K562 (cell line): ENCODE measurements at regions not wholly inside any gene's neighbourhood (a gene's known extent, or its start where the extent isn't known, plus 50 kb on each side); places are given as distances from the start of the nearest gene placed in this dataset.
A peak's percentile ranks its signal among the peaks of the same experiment; 100 is the strongest.

ENCODE experiments used
- BACH1 ChIP-seq: fragments of 200-800 bp; sonication (Bioruptor generic); IDR thresholded peaks from 2 replicates; pipeline ENCODE4 v1.6.1; 2016; ENCODE audit warnings: missing genetic modification characterization, missing compliant biosample characterization
- BRCA1 ChIP-seq, 2 experiments: fragments of 450-650 bp in 1 of 2; sonication (generic) in 1 of 2; formaldehyde crosslinking in 1 of 2; IDR thresholded peaks; 2 replicates each; pipeline versions ENCODE4 v1.5.0 to v1.6.1; 2017 to 2020; ENCODE audit warnings: mild to moderate bottlenecking in 1 of 2, missing genetic modification reagents in 1 of 2
- CBFA2T2 ChIP-seq: fragments of 450-650 bp; conservative IDR thresholded peaks from 2 replicates; pipeline ENCODE4 v1.6.1; 2017; ENCODE audit warnings: mild to moderate bottlenecking
- CBX2 ChIP-seq: fragments of 200-600 bp; sonication (generic); IDR thresholded peaks from one replicate; pipeline ENCODE4 v1.6.1; 2012; ENCODE audit warnings: mild to moderate bottlenecking, low read length, inconsistent platforms; ENCODE audit not compliant: insufficient read depth, poor library complexity, severe bottlenecking
- CCAR2 ChIP-seq: fragments of 200-400 bp; formaldehyde crosslinking; IDR thresholded peaks from 2 replicates; pipeline ENCODE4 v1.6.1; 2017; ENCODE audit warnings: mild to moderate bottlenecking, low read depth, low read length
- CHD2 ChIP-seq: IDR thresholded peaks from 2 replicates; pipeline ENCODE4 v1.6.1; 2011; ENCODE audit warnings: low read depth, low read length
- CTBP1 ChIP-seq: fragments of 450-650 bp; IDR thresholded peaks from 2 replicates; pipeline ENCODE4 v1.6.1; 2016; ENCODE audit warnings: borderline replicate concordance
- HCFC1 ChIP-seq: IDR thresholded peaks from 2 replicates; pipeline ENCODE4 v1.6.1; 2012; ENCODE audit warnings: low read depth, low read length, improper control_type of control experiment
- ILK ChIP-seq: fragments of 450-650 bp; IDR thresholded peaks from 2 replicates; pipeline ENCODE4 v1.6.1; 2016; ENCODE audit warnings: missing genetic modification characterization, low read depth, mild to moderate bottlenecking, missing compliant biosample characterization, moderate library complexity, borderline replicate concordance
- KDM4B ChIP-seq, 2 experiments: fragments of 450-650 bp in 1 of 2; sonication (generic) in 1 of 2; IDR thresholded peaks; 2 replicates each; pipeline ENCODE4 v1.6.1; 2016 to 2017; ENCODE audit warnings: borderline replicate concordance in 2 of 2, antibody characterized with exemption in 1 of 2, low read depth in 1 of 2, mild to moderate bottlenecking in 1 of 2
- NFXL1 ChIP-seq: fragments of 450-650 bp; formaldehyde crosslinking; IDR thresholded peaks from 2 replicates; pipeline ENCODE4 v1.4.0; 2021; ENCODE audit warnings: mild to moderate bottlenecking
- NR1H2 ChIP-seq: sonication (generic); formaldehyde crosslinking; IDR thresholded peaks from 2 replicates; pipeline ENCODE4 v1.4.0; 2020; ENCODE audit warnings: mild to moderate bottlenecking, missing genetic modification reagents
- NRF1 ChIP-seq, 2 experiments: fragments of 450-650 bp; IDR thresholded peaks in 1 of 2; conservative IDR thresholded peaks in 1 of 2; 2 replicates each; pipeline ENCODE4 v1.6.1; 2014; ENCODE audit warnings: mild to moderate bottlenecking in 2 of 2
- OTX1 ChIP-seq: fragments of 450-650 bp; formaldehyde crosslinking; IDR thresholded peaks from 2 replicates; pipeline ENCODE4 v1.4.0; 2022; ENCODE audit warnings: mild to moderate bottlenecking
- POLR2B ChIP-seq: fragments of 450-650 bp; IDR thresholded peaks from 2 replicates; pipeline ENCODE4 v1.6.1; 2018; ENCODE audit warnings: low read depth; ENCODE audit not compliant: partially characterized antibody
- RBM17 ChIP-seq: fragments of 200-400 bp; formaldehyde crosslinking; IDR thresholded peaks from 2 replicates; pipeline ENCODE4 v1.6.1; 2017; ENCODE audit warnings: low read depth, mild to moderate bottlenecking, low read length, borderline replicate concordance
- SMARCE1 ChIP-seq: fragments of 450-650 bp; IDR thresholded peaks from 2 replicates; pipeline ENCODE4 v1.7.1; 2016; ENCODE audit warnings: mild to moderate bottlenecking
- SOX6 ChIP-seq: fragments of 450-650 bp; IDR thresholded peaks from 2 replicates; pipeline ENCODE4 v1.6.1; 2014; ENCODE audit warnings: mild to moderate bottlenecking
- STAT5B ChIP-seq: fragments of 250-450 bp; sonication (Bioruptor Pico); IDR thresholded peaks from 2 replicates; pipeline ENCODE4 v1.8.0; 2021; ENCODE audit warnings: mild to moderate bottlenecking, inconsistent platforms
- TBL1XR1 ChIP-seq, 2 experiments: IDR thresholded peaks; 2 replicates each; pipeline ENCODE4 v1.6.1; 2012; ENCODE audit warnings: improper control_type of control experiment in 2 of 2, low read length in 2 of 2, mild to moderate bottlenecking in 1 of 2
- TSHZ1 ChIP-seq: fragments of 250-450 bp; sonication (Bioruptor Pico); IDR thresholded peaks from 2 replicates; pipeline ENCODE4 v1.4.0; 2020; ENCODE audit warnings: mild to moderate bottlenecking, moderate library complexity
- XRCC5 ChIP-seq: fragments of 200-400 bp; formaldehyde crosslinking; IDR thresholded peaks from 2 replicates; pipeline ENCODE4 v1.6.1; 2017; ENCODE audit warnings: low read depth, mild to moderate bottlenecking, low read length
- ZFP91 ChIP-seq: sonication (generic); formaldehyde crosslinking; IDR thresholded peaks from 2 replicates; pipeline ENCODE4 v1.8.0; 2022; ENCODE audit warnings: mild to moderate bottlenecking, missing genetic modification reagents
- ZNF277 ChIP-seq: fragments of 250-450 bp; sonication (Bioruptor Pico); IDR thresholded peaks from 2 replicates; pipeline ENCODE4 v1.8.0; 2022; ENCODE audit warnings: inconsistent platforms, mild to moderate bottlenecking, moderate library complexity, borderline replicate concordance

GRCh38 chr3:115239717-115240116 lies 92.6 kb upstream of the ZBTB20 start (continued):
- no peak for TF ChIP-seq ILK (tag)
- TF ChIP-seq CBX2: no peak
- TF ChIP-seq CTBP1: peak; percentile 54; the same call in 1 of the 2 replicates
- TF ChIP-seq RBM17: no peak
- no peak for TF ChIP-seq KDM4B (IDR thresholded peaks at IDR 0.05; ENCODE audit: borderline replicate concordance in 2 of 2, low read depth in 1 of 2)
- no peak for TF ChIP-seq NR1H2 (CRISPR knock-in tag)
- no peak for TF ChIP-seq NFXL1 (CRISPR knock-in tag)
- TF ChIP-seq STAT5B (CRISPR knock-in tag): no peak
- TF ChIP-seq CCAR2: no peak
- no peak for TF ChIP-seq BRCA1 (IDR thresholded peaks at IDR 0.05)
- TF ChIP-seq BRCA1 (CRISPR knock-in tag; IDR thresholded peaks at IDR 0.05): no peak
- TF ChIP-seq TSHZ1 (CRISPR knock-in tag): no peak
- no peak for TF ChIP-seq OTX1 (CRISPR knock-in tag)
- 0 out of 2 replicates have a peak, but pooled peaks have one; percentile 16 for TF ChIP-seq SOX6
- no peak for TF ChIP-seq POLR2B
- TF ChIP-seq TBL1XR1 (IDR thresholded peaks at IDR 0.05; ENCODE audit: low read length in 2 of 2): no peak
- TF ChIP-seq XRCC5: no peak
- peak; percentile 24 to 30; a peak in 1 of 4 replicates for TF ChIP-seq NRF1 (conservative IDR thresholded peaks at IDR 0.05 in 1 of 2, IDR thresholded peaks at IDR 0.05 in 1 of 2)
- no peak for TF ChIP-seq ZNF277 (CRISPR knock-in tag)
- TF ChIP-seq CHD2: no peak
- TF ChIP-seq SMARCE1: peak; percentile 81
- no peak for TF ChIP-seq HCFC1
- TF ChIP-seq BACH1 (tag): no peak
- peak; percentile 43; the same call in 1 of the 2 replicates for TF ChIP-seq CBFA2T2
- TF ChIP-seq ZFP91 (CRISPR knock-in tag): no peak
